CD4-positive, alpha-beta T cell (primary cell): ENCODE measurements at regions not wholly inside any gene's neighbourhood (a gene's known extent, or its start where the extent isn't known, plus 50 kb on each side); places are given as distances from the start of the nearest gene placed in this dataset.

ENCODE experiments used
- ATAC-seq: fragments of 200-7000 bp; cut with Tn5 transposase; one replicate; pipeline ENCODE4 v1.10.0; 2022; ENCODE audit warnings: mild to moderate bottlenecking; ENCODE audit not compliant: poor library complexity
- CTCF ChIA-PET: fragments of 350-600 bp; sonication (Branson Sonifier 250); formaldehyde crosslinking; loops from one replicate; lab custom pipeline; 2021; ENCODE audit warnings: antibody characterized with exemption, inconsistent platforms; lab: Charles Lee
- POLR2A ChIA-PET: fragments of 350-600 bp; sonication (Branson Sonifier 250); formaldehyde crosslinking; loops from one replicate; lab custom pipeline; 2021; ENCODE audit warnings: antibody characterized with exemption, inconsistent platforms; lab: Charles Lee
- DNase-seq, 14 experiments: peaks; one replicate each; pipeline ENCODE4 v3.0.0-alpha.2; 2013 to 2020; ENCODE audit warnings: mixed read lengths in 2 of 14
- H3K27ac ChIP-seq, 2 donors: one replicate each; pipeline versions ENCODE4 v1.5.1 to v1.7.0; 2013; ENCODE audit warnings: low read length in 2 of 2, low read depth in 1 of 2, mild to moderate bottlenecking in 1 of 2
- H3K27me3 ChIP-seq, 2 experiments: 1 replicate in 1 of 2; 2 replicates in 1 of 2; pipeline versions ENCODE4 v1.6.1 to v1.7.0; 2013; ENCODE audit warnings: low read length in 2 of 2, control low read depth in 1 of 2, mild to moderate bottlenecking in 1 of 2, moderate library complexity in 1 of 2; ENCODE audit not compliant: insufficient read depth in 2 of 2, control insufficient read depth in 1 of 2
- H3K36me3 ChIP-seq: one replicate; pipeline ENCODE4 v1.6.1; 2013; ENCODE audit warnings: low read length, control low read depth; ENCODE audit not compliant: insufficient read depth
- H3K4me1 ChIP-seq: one replicate; pipeline ENCODE4 v1.6.1; 2013; ENCODE audit warnings: low read length, control low read depth; ENCODE audit not compliant: insufficient read depth
- H3K4me3 ChIP-seq: one replicate; pipeline ENCODE4 v1.5.1; 2013; ENCODE audit warnings: mild to moderate bottlenecking, low read length, moderate library complexity
- H3K9me3 ChIP-seq, 2 experiments: 1 replicate in 1 of 2; 2 replicates in 1 of 2; pipeline versions ENCODE4 v1.6.1 to v1.7.0; 2013; ENCODE audit warnings: low read length in 2 of 2, mild to moderate bottlenecking in 2 of 2, control low read depth in 1 of 2, moderate library complexity in 1 of 2; ENCODE audit not compliant: control insufficient read depth in 1 of 2, insufficient read depth in 1 of 2
- H3K27ac Mint-ChIP-seq: one replicate; pipeline ENCODE4 v1.8.0; 2020; ENCODE audit warnings: mixed read lengths
- H3K27me3 Mint-ChIP-seq: one replicate; pipeline ENCODE4 v1.8.0; 2021; ENCODE audit warnings: mixed read lengths
- H3K36me3 Mint-ChIP-seq: one replicate; pipeline ENCODE4 v1.8.0; 2021; ENCODE audit warnings: low read depth, mixed read lengths
- H3K4me1 Mint-ChIP-seq: one replicate; pipeline ENCODE4 v1.8.0; 2021; ENCODE audit warnings: low read depth, mixed read lengths
- H3K4me3 Mint-ChIP-seq: one replicate; pipeline ENCODE4 v1.8.0; 2020; ENCODE audit warnings: mild to moderate bottlenecking, mixed read lengths
- H3K9me3 Mint-ChIP-seq: one replicate; pipeline ENCODE4 v1.8.0; 2020; ENCODE audit warnings: mixed read lengths
- intact Hi-C, 2 experiments: fragments of 100-400 bp; cut with DNase I in 1 of 2; cut with micrococcal nuclease in 1 of 2; formaldehyde crosslinking; loops; one replicate each; pipeline versions ENCODE4 v1.15.1 to v1.9.0; 2023 to 2025; cut with DNase I, micrococcal nuclease
- TF ChIP-seq, protein P1 (sequence below): fragments of 200-600 bp; IDR thresholded peaks from one replicate; pipeline ENCODE4 v1.8.0; 2022; ENCODE audit warnings: antibody characterized with exemption, mild to moderate bottlenecking

DNA sequence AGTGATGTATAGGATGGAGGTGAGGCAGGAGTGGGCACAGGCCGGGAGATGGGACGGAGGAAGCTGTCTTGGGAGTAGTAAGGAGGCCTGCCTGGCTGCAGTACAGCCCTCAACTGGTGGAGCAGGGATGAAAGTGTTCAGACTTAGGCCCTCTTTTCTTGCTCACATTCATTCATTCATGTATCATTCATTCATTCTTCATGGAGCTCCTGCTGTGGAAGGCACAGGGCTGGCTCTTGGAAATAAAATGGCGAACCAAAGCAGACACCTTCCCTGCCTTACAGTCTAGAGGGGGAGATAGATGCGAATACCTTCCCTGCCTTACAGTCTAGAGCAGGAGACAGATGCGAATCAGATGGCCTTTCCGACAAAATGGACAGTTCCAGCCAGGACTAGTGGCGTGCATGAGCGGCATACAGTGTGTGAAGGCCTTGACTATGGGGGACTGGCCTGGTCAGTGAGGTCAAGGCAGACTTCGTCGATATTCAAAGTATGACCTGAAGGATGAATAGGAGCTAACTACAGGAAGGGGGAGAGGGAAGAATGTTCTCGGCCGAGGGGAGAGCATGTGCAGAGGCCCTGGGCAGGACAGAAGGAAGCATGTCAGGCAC lies 143.2 kb upstream of the TLE3 start:
- no peak for ATAC-seq
- TF ChIP-seq, protein P1, sequence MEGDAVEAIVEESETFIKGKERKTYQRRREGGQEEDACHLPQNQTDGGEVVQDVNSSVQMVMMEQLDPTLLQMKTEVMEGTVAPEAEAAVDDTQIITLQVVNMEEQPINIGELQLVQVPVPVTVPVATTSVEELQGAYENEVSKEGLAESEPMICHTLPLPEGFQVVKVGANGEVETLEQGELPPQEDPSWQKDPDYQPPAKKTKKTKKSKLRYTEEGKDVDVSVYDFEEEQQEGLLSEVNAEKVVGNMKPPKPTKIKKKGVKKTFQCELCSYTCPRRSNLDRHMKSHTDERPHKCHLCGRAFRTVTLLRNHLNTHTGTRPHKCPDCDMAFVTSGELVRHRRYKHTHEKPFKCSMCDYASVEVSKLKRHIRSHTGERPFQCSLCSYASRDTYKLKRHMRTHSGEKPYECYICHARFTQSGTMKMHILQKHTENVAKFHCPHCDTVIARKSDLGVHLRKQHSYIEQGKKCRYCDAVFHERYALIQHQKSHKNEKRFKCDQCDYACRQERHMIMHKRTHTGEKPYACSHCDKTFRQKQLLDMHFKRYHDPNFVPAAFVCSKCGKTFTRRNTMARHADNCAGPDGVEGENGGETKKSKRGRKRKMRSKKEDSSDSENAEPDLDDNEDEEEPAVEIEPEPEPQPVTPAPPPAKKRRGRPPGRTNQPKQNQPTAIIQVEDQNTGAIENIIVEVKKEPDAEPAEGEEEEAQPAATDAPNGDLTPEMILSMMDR, result no peak
- no peak overlapping the region for H3K27ac ChIP-seq
- intact Hi-C loops, result no loop called here
- peak in 1 of 14 experiments; percentile 6 for DNase-seq
- H3K36me3 ChIP-seq, result no peaks in the 10 kb centered on the region
- POLR2A ChIA-PET, result no interaction called here
- Mint-ChIP-seq H3K27ac (no peak overlapping the region), H3K9me3 (no peaks in the 10 kb centered on the region), H3K27me3 (no peaks in the 10 kb centered on the region), H3K36me3 (no peaks in the 10 kb centered on the region), H3K4me1 (peaks cover 49% of the 10 kb centered on the region), H3K4me3 (no peak overlapping the region)
- no peak overlapping the region for H3K4me3 ChIP-seq
- peaks cover 21% of the 10 kb centered on the region for H3K4me1 ChIP-seq
- H3K27me3 ChIP-seq, result no peaks in the 10 kb centered on the region
- CTCF ChIA-PET, result no interaction called here
- H3K9me3 ChIP-seq, result no peaks in the 10 kb centered on the region

DNA sequence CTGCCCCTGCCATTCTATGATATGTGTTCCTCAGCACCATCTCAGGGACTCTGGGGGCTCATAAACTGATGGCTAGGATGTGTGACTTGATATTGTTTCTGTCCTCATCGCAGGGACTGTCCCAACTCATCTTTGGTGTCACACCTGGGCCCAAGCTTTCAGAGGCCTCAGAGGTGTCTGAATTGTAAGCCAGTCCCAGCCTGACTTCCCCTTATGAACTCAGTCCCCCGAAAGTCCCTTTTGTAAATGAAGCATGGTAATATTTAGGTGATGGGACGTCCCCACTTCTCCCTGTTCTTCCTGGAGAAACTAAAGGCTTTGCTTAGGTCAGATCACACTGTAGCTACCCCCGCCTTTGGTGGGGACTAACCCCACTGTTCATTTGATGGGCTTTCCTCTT lies 142.4 kb upstream of the TLE3 start:
- ChIA-PET CTCF (no interaction called here), POLR2A (no interaction called here)
- Mint-ChIP-seq H3K9me3 (no peaks in the 10 kb centered on the region), H3K4me1 (peaks cover 50% of the 10 kb centered on the region), H3K27ac (no peak overlapping the region), H3K36me3 (no peaks in the 10 kb centered on the region), H3K27me3 (no peaks in the 10 kb centered on the region), H3K4me3 (no peak overlapping the region)
- intact Hi-C loops, result no loop called here
- Histone ChIP-seq H3K36me3 (no peaks in the 10 kb centered on the region), H3K4me3 (no peak overlapping the region), H3K4me1 (peaks cover 17% of the 10 kb centered on the region), H3K27me3 (no peaks in the 10 kb centered on the region), H3K27ac (no peak overlapping the region), H3K9me3 (no peaks in the 10 kb centered on the region)
- DNase-seq (peak in 1 of 14 experiments; percentile 15), ATAC-seq (no peak)
- TF ChIP-seq, protein P1, result no peak

DNA sequence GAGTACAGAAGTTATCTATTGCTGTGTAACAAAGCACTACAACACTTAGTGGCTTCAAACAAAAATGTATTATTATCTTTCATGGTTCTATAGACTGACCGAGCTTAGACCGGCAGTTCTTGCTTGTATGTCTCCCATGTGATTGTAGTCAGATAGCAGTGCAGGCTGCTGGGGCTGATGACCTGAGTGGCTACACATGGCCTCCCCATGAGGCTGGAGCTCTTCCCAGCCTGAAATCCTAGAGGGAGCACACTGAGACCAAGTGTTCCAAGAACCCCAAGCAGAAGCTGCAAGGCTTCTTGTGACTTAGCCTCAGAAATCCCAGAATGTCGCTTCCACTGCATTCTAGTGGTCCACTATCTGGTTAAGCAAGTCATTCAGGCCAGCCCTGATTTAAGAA lies 141.2 kb upstream of the TLE3 start:
- no peak overlapping the region for H3K4me3 ChIP-seq
- Mint-ChIP-seq H3K4me3 (no peak overlapping the region), H3K36me3 (no peaks in the 10 kb centered on the region), H3K4me1 (peaks cover 53% of the 10 kb centered on the region), H3K27ac (no peak overlapping the region), H3K27me3 (no peaks in the 10 kb centered on the region), H3K9me3 (no peaks in the 10 kb centered on the region)
- H3K9me3 ChIP-seq, result no peaks in the 10 kb centered on the region
- TF ChIP-seq, protein P1, result no peak
- POLR2A ChIA-PET, result no interaction called here
- H3K36me3 ChIP-seq, result no peaks in the 10 kb centered on the region
- no peak overlapping the region for H3K27ac ChIP-seq
- ATAC-seq (no peak), DNase-seq (peak in 1 of 14 experiments; percentile 17)
- intact Hi-C loops, result no loop called here
- H3K4me1 ChIP-seq, result peaks cover 23% of the 10 kb centered on the region
- no peaks in the 10 kb centered on the region for H3K27me3 ChIP-seq
- CTCF ChIA-PET, result interaction anchor here (1.5 kb wide), 1 partner anchor 19 kb away, joined by 4 read pairs; no protein-coding TSS in a partner anchor
